ENCODE measurements at regions not wholly inside any gene's neighbourhood (a gene's known extent, or its start where the extent isn't known, plus 50 kb on each side); places are given as distances from the start of the nearest gene placed in this dataset.

GRCh38 chr4:187301923-187302322 lies 578.3 kb upstream of the FAT1 start:
- no peak for TF ChIP-seq CTCF (conservative IDR thresholded peaks at IDR 0.05 in 1 of 2, IDR thresholded peaks at IDR 0.05 in 1 of 2; ENCODE audit: extremely low read depth in 1 of 2, insufficient read depth in 1 of 2, low read depth in 1 of 2, low read length in 2 of 2)
- TF ChIP-seq EZH2 (IDR thresholded peaks at IDR 0.05; ENCODE audit: borderline replicate concordance, low read length) = no peak

Data from mammary epithelial cell (primary cell).